Upper lobe of left lung (tissue), 4 donors: ENCODE measurements at regions not wholly inside any gene's neighbourhood (a gene's known extent, or its start where the extent isn't known, plus 50 kb on each side); places are given as distances from the start of the nearest gene placed in this dataset.

Experiments
- CTCF ChIP-seq, 6 experiments: fragments of 450-650 bp in 4 of 6; fragments of 200-600 bp in 2 of 6; sonication (generic) in 2 of 6; IDR thresholded peaks; one replicate each; pipeline ENCODE4 v1.5.1; 2016 to 2019; ENCODE audit warnings: antibody characterized with exemption in 6 of 6
- EP300 ChIP-seq, 4 donors: sonication (generic); formaldehyde crosslinking; IDR thresholded peaks; one replicate each; pipeline ENCODE4 v1.5.1; 2017; ENCODE audit warnings: antibody characterized with exemption in 4 of 4, control low read depth in 2 of 4
- POLR2A ChIP-seq, 4 donors: fragments of 450-650 bp; IDR thresholded peaks; one replicate each; pipeline ENCODE4 v1.5.1; 2016 to 2017; ENCODE audit warnings: antibody characterized with exemption in 4 of 4, mild to moderate bottlenecking in 2 of 4
- POLR2AphosphoS5 ChIP-seq, 2 donors: sonication (generic); formaldehyde crosslinking; IDR thresholded peaks; one replicate each; pipeline ENCODE4 v1.5.1; 2017; ENCODE audit warnings: antibody characterized with exemption in 2 of 2

- TF ChIP-seq CTCF (IDR thresholded peaks at IDR 0.05) = no peak
- TF ChIP-seq POLR2A (IDR thresholded peaks at IDR 0.05) = no peak
- no peak for TF ChIP-seq EP300 (IDR thresholded peaks at IDR 0.05)
- no peak for TF ChIP-seq POLR2AphosphoS5 (IDR thresholded peaks at IDR 0.05)
Measured at GRCh38 chr2:172162225-172162733, 59.6 kb upstream of the DLX2 start.
